ENCODE measurements at regions not wholly inside any gene's neighbourhood (a gene's known extent, or its start where the extent isn't known, plus 50 kb on each side); places are given as distances from the start of the nearest gene placed in this dataset.

DNA sequence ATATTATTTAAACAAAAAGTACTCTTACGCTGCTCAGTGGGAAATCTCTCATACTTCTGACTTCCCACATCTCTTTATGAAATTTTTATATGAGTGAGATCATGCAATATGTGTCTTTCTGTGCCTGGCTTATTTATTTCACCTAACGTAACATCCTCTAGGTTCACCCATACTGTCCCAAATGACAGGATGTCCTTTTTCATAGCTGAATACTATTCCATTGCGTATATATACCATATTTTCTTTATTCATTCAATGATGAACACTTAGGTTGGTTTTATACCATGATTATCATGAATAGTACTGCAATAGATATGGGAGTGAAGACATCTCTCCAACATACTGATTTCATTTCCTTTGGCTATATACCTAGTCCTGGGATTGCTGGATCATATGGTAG lies 57.8 kb upstream of the TPP2 start:
- Histone ChIP-seq H3K4me1 (no peaks in the 10 kb centered on the region), H3K4me3 (no peak overlapping the region), H3K27ac (no peak overlapping the region), H3K36me3 (no peaks in the 10 kb centered on the region), H2AFZ (replicated peaks) (no peak overlapping the region), H3K27me3 (no peaks in the 10 kb centered on the region), H3K79me2 (ENCODE audit: low read depth) (no peaks in the 10 kb centered on the region), H3K9me3 (ENCODE audit: low read depth) (no peaks in the 10 kb centered on the region), H3K9ac (no peak overlapping the region), H4K20me1 (ENCODE audit: low read depth) (no peaks in the 10 kb centered on the region), H3K4me2 (no peak overlapping the region), H3F3A (ENCODE audit: low read depth) (no peaks in the 10 kb centered on the region)
- DNase-seq (ENCODE audit: low spot score) = no peak
- TF ChIP-seq CTCF (IDR thresholded peaks at IDR 0.05) = no peak
- no peak for TF ChIP-seq EZH2phosphoT487 (IDR thresholded peaks at IDR 0.05)
- no peak for TF ChIP-seq EZH2 (IDR thresholded peaks at IDR 0.05)
- no peak overlapping the region for H3K4me3 Mint-ChIP-seq
- H3K36me3 Mint-ChIP-seq = no peaks in the 10 kb centered on the region
- H3K27ac Mint-ChIP-seq = no peak overlapping the region
- H3K4me1 Mint-ChIP-seq = no peaks in the 10 kb centered on the region
- H3K9me3 Mint-ChIP-seq = peaks cover 4% of the 10 kb centered on the region
- no peaks in the 10 kb centered on the region for H3K27me3 Mint-ChIP-seq (ENCODE audit: insufficient read depth, low read depth)

DNA sequence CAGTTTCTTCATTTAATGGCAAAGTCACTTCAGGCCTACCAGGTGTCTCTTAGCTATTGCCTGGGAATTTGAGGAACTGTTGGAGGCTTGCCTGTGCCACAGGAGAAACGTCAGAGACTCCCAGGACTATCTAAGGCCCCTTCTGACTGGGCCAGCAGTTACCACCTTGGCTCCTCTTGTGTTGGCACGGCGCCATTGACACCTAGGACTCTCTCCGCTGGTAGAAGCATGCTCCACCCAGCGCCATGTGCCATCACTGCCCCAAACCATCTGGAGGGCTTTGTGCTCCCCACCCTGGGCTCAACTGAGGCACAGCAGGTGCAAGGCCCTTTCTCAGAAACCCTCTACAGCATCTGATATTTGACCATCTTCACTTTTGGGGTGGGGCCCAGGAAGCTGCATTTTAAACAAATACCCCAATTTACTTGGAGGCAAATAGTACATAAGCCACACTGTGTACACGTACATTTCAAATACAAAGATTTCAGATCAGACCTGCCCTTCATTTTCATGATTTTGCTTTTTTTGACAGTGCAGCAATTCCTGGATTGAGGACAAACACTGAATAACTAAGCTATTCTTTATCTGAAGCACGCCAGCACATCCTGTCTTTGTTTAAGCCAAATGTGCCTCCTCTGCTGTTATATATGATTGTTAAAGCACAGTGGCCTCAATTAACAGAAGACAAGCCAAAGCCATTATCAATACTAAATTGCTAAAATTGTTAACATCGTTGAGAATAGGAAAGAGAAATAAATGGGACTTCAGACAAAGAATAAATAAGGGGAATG lies 59.9 kb upstream of the TPP2 start:
- Histone ChIP-seq H3K4me2 (no peak overlapping the region), H3K4me3 (no peak overlapping the region), H3K79me2 (ENCODE audit: low read depth) (no peaks in the 10 kb centered on the region), H3F3A (ENCODE audit: low read depth) (no peaks in the 10 kb centered on the region), H3K9ac (no peak overlapping the region), H3K27ac (no peak overlapping the region), H3K36me3 (no peaks in the 10 kb centered on the region), H3K4me1 (no peaks in the 10 kb centered on the region), H3K27me3 (no peaks in the 10 kb centered on the region), H2AFZ (replicated peaks) (no peak overlapping the region), H3K9me3 (ENCODE audit: low read depth) (no peaks in the 10 kb centered on the region), H4K20me1 (ENCODE audit: low read depth) (no peaks in the 10 kb centered on the region)
- Mint-ChIP-seq H3K27me3 (ENCODE audit: insufficient read depth, low read depth) (no peaks in the 10 kb centered on the region), H3K9me3 (peaks cover 2% of the 10 kb centered on the region), H3K4me1 (no peaks in the 10 kb centered on the region), H3K36me3 (no peaks in the 10 kb centered on the region), H3K4me3 (no peak overlapping the region), H3K27ac (no peak overlapping the region)
- TF ChIP-seq CTCF (IDR thresholded peaks at IDR 0.05) (no peak), EZH2phosphoT487 (IDR thresholded peaks at IDR 0.05) (no peak), EZH2 (IDR thresholded peaks at IDR 0.05) (no peak)
- no peak for DNase-seq (ENCODE audit: low spot score)

DNA sequence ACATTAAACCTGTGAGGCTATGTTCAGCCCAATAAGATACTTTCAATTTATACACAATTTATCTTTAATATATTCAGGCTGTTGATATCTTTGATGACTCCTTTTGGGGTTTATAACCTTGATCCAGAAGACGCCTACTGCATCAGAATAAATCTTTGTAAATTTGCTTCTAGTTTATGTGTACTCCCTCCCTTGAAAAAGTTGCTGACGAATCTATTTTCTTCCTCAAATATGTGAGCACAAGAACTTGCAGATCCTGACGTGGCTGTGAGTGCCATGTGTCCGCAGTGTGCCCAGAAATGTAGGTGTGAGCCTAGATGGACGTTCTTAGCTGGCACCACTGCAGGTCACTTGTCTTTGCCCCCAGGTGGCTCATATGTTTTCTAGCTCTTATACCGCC lies 60.6 kb upstream of the TPP2 start:
- Mint-ChIP-seq H3K27ac (no peak overlapping the region), H3K27me3 (ENCODE audit: insufficient read depth, low read depth) (no peaks in the 10 kb centered on the region), H3K4me1 (no peaks in the 10 kb centered on the region), H3K4me3 (no peak overlapping the region), H3K9me3 (no peaks in the 10 kb centered on the region), H3K36me3 (no peaks in the 10 kb centered on the region)
- H2AFZ ChIP-seq (replicated peaks) = no peak overlapping the region
- no peaks in the 10 kb centered on the region for H3K27me3 ChIP-seq
- no peaks in the 10 kb centered on the region for H4K20me1 ChIP-seq (ENCODE audit: low read depth)
- no peaks in the 10 kb centered on the region for H3K36me3 ChIP-seq
- no peaks in the 10 kb centered on the region for H3K4me1 ChIP-seq
- no peak overlapping the region for H3K4me3 ChIP-seq
- no peaks in the 10 kb centered on the region for H3K9me3 ChIP-seq (ENCODE audit: low read depth)
- H3K4me2 ChIP-seq = no peak overlapping the region
- H3F3A ChIP-seq (ENCODE audit: low read depth) = no peaks in the 10 kb centered on the region
- no peaks in the 10 kb centered on the region for H3K79me2 ChIP-seq (ENCODE audit: low read depth)
- H3K27ac ChIP-seq = no peak overlapping the region
- DNase-seq (ENCODE audit: low spot score) = no peak
- H3K9ac ChIP-seq = no peak overlapping the region
- TF ChIP-seq EZH2 (IDR thresholded peaks at IDR 0.05) = no peak
- no peak for TF ChIP-seq EZH2phosphoT487 (IDR thresholded peaks at IDR 0.05)
- TF ChIP-seq CTCF (IDR thresholded peaks at IDR 0.05) = no peak

All from neural progenitor cell (in vitro differentiated cells).